Muscle layer of colon (tissue), 2 donors: ENCODE measurements at regions not wholly inside any gene's neighbourhood (a gene's known extent, or its start where the extent isn't known, plus 50 kb on each side); places are given as distances from the start of the nearest gene placed in this dataset.

Experiments used
- H3K27ac ChIP-seq: one replicate; pipeline ENCODE4 v1.7.0; 2013; ENCODE audit warnings: low read depth, mild to moderate bottlenecking, low read length, moderate library complexity
- H3K27me3 ChIP-seq, 2 donors: one replicate each; pipeline ENCODE4 v1.7.0; 2013; ENCODE audit warnings: low read length in 2 of 2, mild to moderate bottlenecking in 2 of 2; ENCODE audit not compliant: insufficient read depth in 2 of 2, control insufficient read depth in 1 of 2
- H3K36me3 ChIP-seq: one replicate; pipeline ENCODE4 v1.7.0; 2013; ENCODE audit warnings: mild to moderate bottlenecking, low read length; ENCODE audit not compliant: insufficient read depth
- H3K4me1 ChIP-seq: one replicate; pipeline ENCODE4 v1.7.0; 2013; ENCODE audit warnings: mild to moderate bottlenecking, low read length; ENCODE audit not compliant: insufficient read depth
- H3K4me3 ChIP-seq, 2 donors: one replicate each; pipeline ENCODE4 v1.7.0; 2013; ENCODE audit warnings: low read length in 2 of 2, low read depth in 1 of 2, mild to moderate bottlenecking in 1 of 2, moderate library complexity in 1 of 2
- H3K9ac ChIP-seq: one replicate; pipeline ENCODE4 v1.7.0; 2013; ENCODE audit warnings: low read length
- H3K9me3 ChIP-seq: one replicate; pipeline ENCODE4 v1.7.0; 2013; ENCODE audit warnings: mild to moderate bottlenecking, low read length
- donor health status: abdominal sarcoma.
- donor health status: Adenocarcinoma of cecum.

- no peak overlapping the region for H3K27ac ChIP-seq
- peaks cover 33% of the 10 kb centered on the region for H3K4me1 ChIP-seq
- no peak overlapping the region for H3K9ac ChIP-seq
Measured at GRCh38 chr18:22682720-22683119, 250.4 kb upstream of the RBBP8 start.

DNA sequence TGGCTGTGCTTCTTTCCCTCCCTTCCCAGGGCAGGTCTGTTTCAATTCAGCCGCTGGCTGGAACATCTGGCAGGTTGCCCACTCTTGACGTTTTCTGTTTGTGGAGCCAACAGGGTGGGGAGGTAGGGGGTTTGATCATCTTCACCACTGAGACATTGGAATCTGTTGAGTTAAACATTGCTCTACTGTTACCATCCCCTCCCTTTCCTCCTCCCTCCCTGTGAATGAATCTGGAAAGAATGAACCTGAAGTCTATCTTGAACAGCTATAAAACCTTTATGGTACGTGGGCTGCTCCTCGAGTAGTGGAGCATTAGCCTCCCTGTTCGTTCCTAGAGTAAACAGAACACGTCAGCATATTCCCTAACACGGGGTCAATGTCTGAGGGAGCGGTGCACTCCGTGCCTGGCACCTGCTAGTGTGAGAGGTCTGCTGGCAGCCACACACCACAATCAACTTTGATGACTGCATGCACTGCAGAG is 249.9 kb upstream of the RBBP8 start:
- Histone ChIP-seq H3K9ac (no peak overlapping the region), H3K27ac (no peak overlapping the region)

More at GRCh38 chr18:22682720-22683119, 250.4 kb upstream of the RBBP8 start:
- H3K9me3 ChIP-seq: no peaks in the 10 kb centered on the region
- no peaks in the 10 kb centered on the region for H3K27me3 ChIP-seq
- H3K36me3 ChIP-seq: no peaks in the 10 kb centered on the region
- no peak overlapping the region for H3K4me3 ChIP-seq

DNA sequence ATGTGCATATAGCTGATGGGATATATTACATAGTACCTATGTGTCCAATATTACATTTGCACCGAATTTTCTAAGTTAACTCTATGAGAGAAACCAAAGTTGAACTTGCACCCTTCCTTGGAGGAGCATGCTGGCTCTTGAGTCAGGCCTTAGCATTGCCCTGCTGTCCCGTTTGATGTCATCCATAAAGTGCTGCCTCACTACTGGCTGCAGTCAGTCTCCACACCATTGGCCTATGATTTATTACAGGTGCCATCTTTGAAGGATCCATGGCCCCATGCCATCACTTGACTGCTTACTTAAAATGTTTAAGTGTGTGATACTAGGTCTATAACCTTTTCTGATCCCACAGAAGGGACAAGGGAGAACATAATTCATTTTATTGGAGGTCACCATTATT is 249.3 kb upstream of the RBBP8 start:
- Histone ChIP-seq H3K9ac (no peak overlapping the region), H3K4me1 (peaks cover 24% of the 10 kb centered on the region), H3K4me3 (peak overlapping the region; percentile 11 to 15), H3K36me3 (no peaks in the 10 kb centered on the region), H3K27ac (no peak overlapping the region), H3K27me3 (no peaks in the 10 kb centered on the region), H3K9me3 (no peaks in the 10 kb centered on the region)

More for the DNA sequence above, 249.9 kb upstream of the RBBP8 start:
- Histone ChIP-seq H3K4me1 (peaks cover 28% of the 10 kb centered on the region), H3K27me3 (no peaks in the 10 kb centered on the region), H3K9me3 (no peaks in the 10 kb centered on the region), H3K4me3 (peak overlapping the region in 1 of 2 donors; percentile 11), H3K36me3 (no peaks in the 10 kb centered on the region)

- Histone ChIP-seq H3K4me3 (no peak overlapping the region), H3K36me3 (no peaks in the 10 kb centered on the region), H3K27me3 (no peaks in the 10 kb centered on the region), H3K4me1 (peaks cover 24% of the 10 kb centered on the region), H3K9ac (no peak overlapping the region), H3K9me3 (no peaks in the 10 kb centered on the region), H3K27ac (no peak overlapping the region)
Measured at GRCh38 chr18:22684268-22684667, 248.9 kb upstream of the RBBP8 start.

GRCh38 chr18:22685788-22686187 is 247.3 kb upstream of the RBBP8 start:
- Histone ChIP-seq H3K9ac (no peak overlapping the region), H3K9me3 (no peaks in the 10 kb centered on the region), H3K4me3 (no peak overlapping the region), H3K4me1 (peaks cover 24% of the 10 kb centered on the region), H3K27me3 (no peaks in the 10 kb centered on the region), H3K27ac (no peak overlapping the region), H3K36me3 (no peaks in the 10 kb centered on the region)

DNA sequence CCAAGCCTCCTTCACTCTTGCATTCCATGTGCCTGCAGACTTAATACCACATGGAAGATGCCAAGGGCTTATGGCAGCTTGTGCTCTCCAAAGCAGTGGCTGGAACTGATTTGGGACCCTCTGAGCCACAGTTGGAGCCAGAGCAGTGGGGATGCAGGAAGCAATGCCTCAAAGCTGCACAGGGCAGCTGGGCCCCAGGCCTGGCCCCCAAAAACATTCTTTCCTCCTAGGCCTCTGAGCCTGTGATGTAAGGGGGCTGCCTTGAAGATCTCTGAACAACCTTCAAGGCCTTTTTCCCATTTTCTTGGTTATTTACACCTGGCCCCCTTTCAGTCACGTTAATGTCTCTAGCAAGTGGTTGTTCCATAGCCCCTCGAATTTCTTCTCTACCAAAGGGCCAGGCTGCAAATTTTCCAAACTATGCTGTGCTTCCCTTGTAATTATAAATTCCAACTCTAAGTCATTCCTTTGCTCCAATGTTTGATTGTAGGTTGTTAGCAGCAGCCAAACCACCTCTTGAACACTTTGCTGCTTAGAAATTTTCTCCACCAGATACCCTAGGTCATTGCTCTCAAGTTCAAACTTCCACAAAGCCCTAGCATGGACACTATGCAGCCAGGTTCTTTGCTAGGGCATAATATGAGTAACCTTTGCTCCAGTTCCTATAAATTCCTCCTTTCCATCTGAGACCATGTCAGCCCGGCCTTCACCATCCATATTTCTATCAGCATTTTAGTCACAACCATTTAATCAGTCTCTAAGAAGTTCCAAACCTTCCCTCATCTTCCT is 245.0 kb upstream of the RBBP8 start:
- H3K27me3 ChIP-seq: no peaks in the 10 kb centered on the region
- H3K4me1 ChIP-seq: peaks cover 9% of the 10 kb centered on the region
- no peaks in the 10 kb centered on the region for H3K36me3 ChIP-seq
- H3K9ac ChIP-seq: no peak overlapping the region
- H3K27ac ChIP-seq: no peak overlapping the region
- no peak overlapping the region for H3K4me3 ChIP-seq
- H3K9me3 ChIP-seq: no peaks in the 10 kb centered on the region

GRCh38 chr18:22688877-22689496 is 244.1 kb upstream of the RBBP8 start:
- Histone ChIP-seq H3K36me3 (no peaks in the 10 kb centered on the region), H3K4me1 (no peaks in the 10 kb centered on the region), H3K9ac (no peak overlapping the region), H3K9me3 (no peaks in the 10 kb centered on the region), H3K27ac (no peak overlapping the region), H3K4me3 (no peak overlapping the region), H3K27me3 (no peaks in the 10 kb centered on the region)

GRCh38 chr18:22689712-22690111 is 243.4 kb upstream of the RBBP8 start:
- Histone ChIP-seq H3K4me1 (no peaks in the 10 kb centered on the region), H3K9ac (no peak overlapping the region), H3K27me3 (no peaks in the 10 kb centered on the region), H3K36me3 (no peaks in the 10 kb centered on the region), H3K27ac (no peak overlapping the region), H3K9me3 (no peaks in the 10 kb centered on the region), H3K4me3 (no peak overlapping the region)

DNA sequence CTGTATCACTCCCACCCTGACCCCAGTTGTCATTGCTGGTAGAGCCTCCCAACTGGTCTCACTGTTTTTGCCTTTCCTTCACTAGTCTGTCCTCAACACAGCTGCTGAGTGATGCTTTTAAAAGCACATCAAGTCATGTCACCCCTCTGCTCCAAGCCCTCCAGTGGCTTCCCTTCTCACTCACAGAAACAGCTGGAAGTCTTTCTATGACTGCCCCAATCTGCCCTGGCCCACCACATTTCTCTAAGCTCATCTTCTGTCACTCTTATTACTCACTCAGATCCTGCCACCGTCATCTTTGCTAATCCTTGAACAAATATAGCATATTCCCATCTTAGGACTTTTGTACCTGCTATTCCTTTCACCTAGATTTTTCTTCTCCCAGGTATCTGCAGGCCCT is 242.6 kb upstream of the RBBP8 start:
- no peaks in the 10 kb centered on the region for H3K36me3 ChIP-seq
- no peaks in the 10 kb centered on the region for H3K9me3 ChIP-seq
- no peak overlapping the region for H3K4me3 ChIP-seq
- H3K27ac ChIP-seq: no peak overlapping the region
- H3K9ac ChIP-seq: no peak overlapping the region
- H3K4me1 ChIP-seq: no peaks in the 10 kb centered on the region
- H3K27me3 ChIP-seq: no peaks in the 10 kb centered on the region

DNA sequence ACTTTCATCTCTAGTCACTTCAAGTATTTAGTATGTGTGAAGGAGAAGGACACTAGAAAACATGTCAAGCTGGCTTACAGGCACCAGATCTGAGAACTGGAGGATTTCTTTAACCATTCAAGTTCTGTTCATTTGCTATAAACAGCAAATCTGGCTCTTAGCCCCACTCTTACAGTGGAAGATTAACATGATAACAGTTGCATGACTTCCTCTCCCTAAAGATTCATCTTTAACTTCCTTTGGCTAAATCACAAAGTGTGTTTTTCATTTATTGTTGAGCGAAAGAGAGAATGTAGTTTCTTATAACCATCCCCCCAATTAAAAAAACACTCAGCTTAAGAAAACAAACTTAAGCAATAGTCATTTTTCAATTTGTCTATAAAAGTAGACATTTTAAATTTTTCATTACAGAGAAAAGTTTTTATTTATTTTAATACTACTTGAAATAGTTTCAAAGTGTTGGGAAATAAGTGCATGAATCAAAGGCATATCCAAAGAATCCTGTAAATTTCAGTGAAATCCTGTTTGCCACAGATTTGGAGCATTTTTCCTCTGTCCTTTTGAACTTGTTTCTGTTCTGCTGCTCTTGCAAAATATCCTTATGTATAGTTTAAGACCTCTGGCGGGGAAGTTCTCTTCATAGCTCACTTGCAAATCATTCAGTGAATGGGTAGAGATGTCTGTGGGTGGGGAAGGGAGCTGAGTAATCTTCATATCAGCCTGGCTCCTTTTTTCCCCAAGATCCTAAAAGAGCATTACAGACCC is 241.0 kb upstream of the RBBP8 start:
- Histone ChIP-seq H3K9ac (no peak overlapping the region), H3K27ac (no peak overlapping the region), H3K27me3 (no peaks in the 10 kb centered on the region), H3K9me3 (no peaks in the 10 kb centered on the region), H3K36me3 (no peaks in the 10 kb centered on the region), H3K4me1 (no peaks in the 10 kb centered on the region), H3K4me3 (no peak overlapping the region)

DNA sequence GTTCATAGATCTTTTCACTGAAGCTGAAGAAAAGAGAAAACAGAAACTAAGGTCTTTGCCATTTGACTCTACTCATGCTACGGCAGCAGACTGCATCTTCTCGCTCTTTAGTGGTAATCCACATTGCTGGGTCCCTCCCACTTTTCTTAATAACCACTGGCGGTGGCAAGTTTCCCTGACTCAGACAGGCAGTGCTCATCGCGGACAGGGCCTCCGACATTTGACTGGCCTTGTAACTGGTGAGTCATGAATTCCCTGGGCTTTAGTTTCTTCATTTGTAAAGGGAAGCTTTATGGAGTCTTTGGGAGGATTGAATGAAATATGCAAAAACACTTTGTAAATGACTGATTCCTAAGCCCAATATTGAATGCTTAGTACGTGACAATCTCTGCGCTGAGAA is 238.2 kb upstream of the RBBP8 start:
- Histone ChIP-seq H3K36me3 (no peaks in the 10 kb centered on the region), H3K27me3 (no peaks in the 10 kb centered on the region), H3K9ac (no peak overlapping the region), H3K9me3 (no peaks in the 10 kb centered on the region), H3K27ac (no peak overlapping the region), H3K4me3 (no peak overlapping the region), H3K4me1 (no peaks in the 10 kb centered on the region)
